Body of pancreas (tissue), 4 donors: ENCODE measurements at regions not wholly inside any gene's neighbourhood (a gene's known extent, or its start where the extent isn't known, plus 50 kb on each side); places are given as distances from the start of the nearest gene placed in this dataset.

Source experiments
- POLR2A ChIP-seq, 3 donors: fragments of 450-650 bp; IDR thresholded peaks; one replicate each; pipeline ENCODE4 v1.6.1; 2016; ENCODE audit warnings: antibody characterized with exemption in 3 of 3, mild to moderate bottlenecking in 2 of 3
- TF ChIP-seq, protein P1 (sequence below), 7 experiments: fragments of 450-650 bp in 4 of 7; fragments of 200-600 bp in 3 of 7; sonication (generic) in 3 of 7; IDR thresholded peaks; one replicate each; pipeline ENCODE4 v1.5.1; 2016 to 2019; ENCODE audit warnings: antibody characterized with exemption in 7 of 7

DNA sequence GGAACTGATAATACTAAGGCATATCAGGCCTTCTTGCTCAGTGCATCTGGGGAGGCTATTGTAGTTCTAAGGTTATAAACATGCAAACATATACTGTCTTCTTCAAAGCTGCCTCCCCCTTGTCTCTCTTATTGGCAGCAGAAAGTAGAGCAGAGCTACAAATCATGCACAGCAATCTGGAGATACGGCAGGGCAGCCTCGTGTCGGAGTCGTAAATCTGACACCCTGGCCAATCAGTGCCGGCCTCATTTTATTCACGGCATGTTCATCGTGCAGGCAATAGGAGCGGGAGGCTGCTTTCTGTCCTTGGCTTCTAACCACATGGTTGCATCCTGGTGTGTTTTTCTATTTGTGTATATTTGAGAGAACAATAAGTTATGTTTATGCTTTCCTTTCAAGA is 300.2 kb upstream of the CNTN6 start:
- TF ChIP-seq, protein P1, sequence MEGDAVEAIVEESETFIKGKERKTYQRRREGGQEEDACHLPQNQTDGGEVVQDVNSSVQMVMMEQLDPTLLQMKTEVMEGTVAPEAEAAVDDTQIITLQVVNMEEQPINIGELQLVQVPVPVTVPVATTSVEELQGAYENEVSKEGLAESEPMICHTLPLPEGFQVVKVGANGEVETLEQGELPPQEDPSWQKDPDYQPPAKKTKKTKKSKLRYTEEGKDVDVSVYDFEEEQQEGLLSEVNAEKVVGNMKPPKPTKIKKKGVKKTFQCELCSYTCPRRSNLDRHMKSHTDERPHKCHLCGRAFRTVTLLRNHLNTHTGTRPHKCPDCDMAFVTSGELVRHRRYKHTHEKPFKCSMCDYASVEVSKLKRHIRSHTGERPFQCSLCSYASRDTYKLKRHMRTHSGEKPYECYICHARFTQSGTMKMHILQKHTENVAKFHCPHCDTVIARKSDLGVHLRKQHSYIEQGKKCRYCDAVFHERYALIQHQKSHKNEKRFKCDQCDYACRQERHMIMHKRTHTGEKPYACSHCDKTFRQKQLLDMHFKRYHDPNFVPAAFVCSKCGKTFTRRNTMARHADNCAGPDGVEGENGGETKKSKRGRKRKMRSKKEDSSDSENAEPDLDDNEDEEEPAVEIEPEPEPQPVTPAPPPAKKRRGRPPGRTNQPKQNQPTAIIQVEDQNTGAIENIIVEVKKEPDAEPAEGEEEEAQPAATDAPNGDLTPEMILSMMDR (IDR thresholded peaks at IDR 0.05), result no peak
- no peak for TF ChIP-seq POLR2A (IDR thresholded peaks at IDR 0.05)
